NCI-H2227 (cell line): ENCODE measurements at regions not wholly inside any gene's neighbourhood (a gene's known extent, or its start where the extent isn't known, plus 50 kb on each side); places are given as distances from the start of the nearest gene placed in this dataset.

ENCODE experiments used
- DNase-seq: peaks from one replicate; lab custom pipeline; 2025; ENCODE audit not compliant: unreplicated experiment; lab: John Stamatoyannopoulos, UW

- DNase-seq, result peak; percentile 29
Measured at GRCh38 chr4:124483048-124483906, 229.3 kb downstream of the ANKRD50 start.

- no peak for DNase-seq
Measured at GRCh38 chr4:124484008-124484407, 228.5 kb downstream of the ANKRD50 start.

DNA sequence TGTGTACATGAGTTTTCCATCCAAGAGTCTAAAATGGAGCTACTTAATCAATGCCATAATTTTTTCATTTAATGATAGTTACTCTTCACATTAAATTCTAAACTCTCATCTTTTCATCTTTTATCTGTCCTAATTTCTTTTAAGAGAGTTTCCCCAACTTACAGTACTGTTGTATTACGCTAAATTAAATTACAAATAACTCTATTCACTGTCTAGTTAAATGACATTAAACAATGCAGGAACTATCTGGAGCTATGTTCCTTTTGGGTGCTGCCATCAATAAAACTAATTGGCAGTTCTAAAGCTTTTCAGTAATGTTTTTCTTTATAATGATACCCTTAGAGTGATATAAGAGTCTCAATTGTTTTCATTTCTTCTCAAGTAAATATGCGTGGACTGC is 227.6 kb downstream of the ANKRD50 start:
- DNase-seq, result no peak

GRCh38 chr4:124486423-124486822 is 226.1 kb downstream of the ANKRD50 start:
- DNase-seq, result no peak

DNA sequence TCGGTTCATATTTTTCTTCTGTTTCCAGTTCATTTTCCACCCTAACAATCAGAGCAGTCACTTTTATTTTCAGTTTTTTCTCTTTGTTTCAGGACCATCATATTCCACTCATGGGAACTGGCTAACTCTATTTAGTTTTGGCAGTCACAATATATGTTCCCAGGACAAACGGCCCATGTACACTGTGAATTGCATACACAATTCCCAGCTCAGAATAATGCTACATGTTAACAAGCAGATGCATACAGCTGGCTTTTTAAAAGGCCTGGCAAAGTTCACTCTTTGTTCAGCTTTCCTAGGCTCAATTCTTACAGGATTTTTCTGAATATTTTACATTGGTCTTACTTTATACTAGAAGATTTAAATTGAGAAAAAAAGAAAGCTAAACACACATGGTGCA is 224.9 kb downstream of the ANKRD50 start:
- no peak for DNase-seq

- no peak for DNase-seq
Measured at GRCh38 chr4:124491361-124492145, 221.0 kb downstream of the ANKRD50 start.

GRCh38 chr4:124499261-124499660 is 213.3 kb downstream of the ANKRD50 start:
- DNase-seq, result no peak

DNA sequence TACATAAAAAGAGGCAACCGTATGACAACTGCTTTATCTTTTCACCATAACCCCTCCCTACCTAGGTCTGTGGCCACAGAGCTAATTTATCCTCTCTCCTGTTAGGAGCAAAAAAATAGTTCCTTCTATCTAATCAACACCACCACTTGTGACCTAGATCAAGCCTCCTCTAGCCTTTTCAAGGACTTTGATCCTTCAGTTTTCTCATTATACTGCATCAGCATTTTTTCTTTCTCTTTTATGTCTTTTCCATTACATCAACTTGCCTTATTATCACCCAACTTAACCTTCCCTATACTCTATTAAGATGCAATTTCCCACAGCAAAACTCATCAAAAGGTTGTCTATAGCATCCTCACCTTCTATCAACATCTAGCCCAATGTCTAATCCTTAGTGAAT is 211.0 kb downstream of the ANKRD50 start:
- DNase-seq, result no peak

DNA sequence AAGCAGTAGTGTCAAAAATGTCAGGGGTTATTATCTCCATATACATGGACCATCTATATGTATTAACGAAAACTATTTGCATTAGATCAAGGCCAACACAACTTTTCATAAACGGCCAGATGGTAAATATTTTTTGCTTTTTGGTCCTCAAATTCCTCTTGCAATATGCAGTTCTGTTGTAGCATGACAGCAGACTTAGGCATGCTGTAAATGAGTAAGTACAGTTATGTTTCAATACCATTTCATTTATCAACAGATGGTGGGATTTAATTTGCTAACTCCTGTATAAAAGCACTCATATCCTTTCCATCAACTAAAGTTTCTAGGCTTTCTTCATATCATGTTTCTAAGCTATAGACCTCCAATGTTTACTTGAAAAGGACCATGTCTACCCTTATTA is 208.1 kb downstream of the ANKRD50 start:
- no peak for DNase-seq

DNA sequence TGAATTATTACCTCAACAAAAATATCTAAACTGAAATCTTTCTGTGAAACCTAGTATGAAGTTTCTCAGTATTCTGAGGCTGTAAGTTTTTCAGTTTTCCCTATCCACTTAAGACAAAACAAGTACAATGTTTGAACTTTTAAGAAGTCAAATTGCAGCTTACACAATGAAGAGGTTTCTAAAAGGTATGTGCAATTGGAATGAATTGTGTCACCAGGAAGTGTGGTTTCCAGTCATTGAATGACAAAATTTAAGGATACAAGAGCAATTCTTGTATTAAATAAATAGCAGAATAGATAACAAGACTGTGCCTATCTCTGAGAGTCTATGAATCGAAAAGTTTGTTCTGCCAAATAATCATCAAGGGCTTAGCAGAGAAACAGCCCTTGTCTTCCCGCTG is 207.3 kb downstream of the ANKRD50 start:
- no peak for DNase-seq

- no peak for DNase-seq
Measured at GRCh38 chr4:124509151-124509550, 203.4 kb downstream of the ANKRD50 start.

- no peak for DNase-seq
Measured at GRCh38 chr4:124514588-124514987, 197.9 kb downstream of the ANKRD50 start.

GRCh38 chr4:124515591-124515990 is 196.9 kb downstream of the ANKRD50 start:
- no peak for DNase-seq

DNA sequence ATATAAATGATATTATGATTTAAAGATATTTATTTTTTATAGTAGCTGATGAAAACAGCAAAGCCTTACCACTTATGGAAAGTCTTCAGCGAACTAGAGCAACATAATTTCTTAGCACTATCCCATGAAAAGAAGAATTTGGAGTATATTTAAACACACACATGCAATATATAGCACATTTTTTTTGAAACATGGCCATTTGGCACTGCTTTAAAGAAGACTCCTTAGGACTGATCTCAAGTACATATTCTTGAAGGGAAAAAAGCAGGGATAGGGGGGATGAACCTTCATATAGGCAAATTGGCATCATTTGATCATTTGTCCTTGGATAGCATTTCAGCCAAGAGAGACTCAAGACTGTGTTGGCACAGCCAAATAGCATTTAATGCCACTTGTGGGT is 193.3 kb downstream of the ANKRD50 start:
- no peak for DNase-seq

GRCh38 chr4:124523816-124524215 is 188.7 kb downstream of the ANKRD50 start:
- DNase-seq, result no peak

DNA sequence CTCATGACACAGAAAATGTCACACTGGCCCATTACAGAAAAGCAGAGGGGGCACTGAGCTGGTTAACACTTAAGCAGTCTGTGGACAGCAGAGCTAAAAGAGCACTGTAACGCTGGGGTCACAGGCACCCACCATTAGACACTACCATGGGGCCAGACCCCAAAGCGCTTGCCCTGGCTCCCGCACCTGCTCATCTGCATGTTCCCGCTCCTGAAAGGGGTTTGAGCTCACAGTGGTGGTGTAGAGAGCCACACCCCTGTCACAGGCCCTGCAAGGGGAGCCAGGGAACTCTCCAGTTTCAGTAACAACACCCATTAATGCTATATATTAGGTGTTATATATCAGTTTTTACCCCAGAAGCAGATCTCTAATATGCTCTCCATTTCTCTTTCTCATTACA is 187.0 kb downstream of the ANKRD50 start:
- DNase-seq, result no peak

DNA sequence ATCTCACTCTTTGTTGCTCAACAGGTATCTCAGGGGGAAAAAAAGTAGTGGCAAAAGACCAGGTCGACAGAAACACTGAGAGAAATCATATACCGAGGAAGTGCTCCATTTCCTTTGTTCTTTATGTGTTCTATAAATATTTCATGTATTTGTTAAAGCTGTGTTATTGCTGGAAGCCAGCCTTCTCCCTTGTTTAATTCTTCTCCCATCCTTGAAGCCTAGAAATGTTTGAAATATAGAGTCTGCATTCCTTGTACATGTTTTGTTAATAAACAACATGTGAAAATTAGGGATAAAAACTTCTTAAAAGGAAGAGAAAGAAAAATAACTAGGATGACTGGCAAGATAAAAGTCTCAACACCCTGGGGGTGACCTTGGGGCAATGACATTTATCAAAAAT is 186.2 kb downstream of the ANKRD50 start:
- no peak for DNase-seq

DNA sequence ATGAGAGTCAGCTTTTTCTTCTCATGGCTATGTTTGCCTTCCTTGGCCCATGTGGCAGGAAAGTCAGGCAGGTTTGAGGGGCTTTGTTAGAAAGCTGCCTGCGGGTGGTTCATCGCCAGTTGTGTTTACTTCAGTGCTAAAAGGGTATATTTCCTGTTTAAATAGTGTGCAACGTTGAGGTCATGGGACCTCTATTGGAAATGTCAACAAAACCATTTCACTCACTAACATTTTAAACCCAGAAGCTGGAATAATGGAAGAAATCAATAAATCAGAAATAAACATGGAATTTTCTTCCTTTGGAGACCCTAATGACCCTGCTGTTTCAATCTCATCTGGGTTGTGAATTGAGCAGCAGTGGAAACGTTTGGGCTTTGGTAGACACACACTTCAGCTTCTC is 185.8 kb downstream of the ANKRD50 start:
- DNase-seq, result no peak

DNA sequence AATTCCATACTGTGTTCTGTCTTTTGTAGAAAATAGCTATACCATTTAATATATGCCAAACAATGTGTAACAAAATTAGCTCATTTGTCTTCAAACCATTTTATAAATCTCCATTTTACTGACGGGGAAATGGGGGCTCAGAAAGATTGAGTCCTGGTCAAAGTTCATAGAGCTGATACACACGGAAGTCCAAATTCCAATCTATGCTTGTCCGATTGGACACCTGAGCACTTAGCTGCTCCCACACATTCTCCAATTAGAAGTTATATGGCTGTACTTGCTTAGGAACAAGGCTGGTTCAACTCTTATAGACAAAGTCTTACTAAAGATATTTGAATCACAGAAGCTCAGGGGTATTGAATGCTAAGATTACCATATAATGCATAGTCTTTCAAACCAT is 185.2 kb downstream of the ANKRD50 start:
- DNase-seq, result no peak

- DNase-seq, result no peak
Measured at GRCh38 chr4:124529131-124529530, 183.4 kb downstream of the ANKRD50 start.

GRCh38 chr4:124530464-124531077 is 182.0 kb downstream of the ANKRD50 start:
- no peak for DNase-seq

- no peak for DNase-seq
Measured at GRCh38 chr4:124534131-124534530, 178.4 kb downstream of the ANKRD50 start.
